WTC11 (cell line): ENCODE measurements at regions not wholly inside any gene's neighbourhood (a gene's known extent, or its start where the extent isn't known, plus 50 kb on each side); places are given as distances from the start of the nearest gene placed in this dataset.

Experiments
- CTCF ChIP-seq: fragments of 200-600 bp; IDR thresholded peaks from 2 replicates; pipeline ENCODE4 v1.8.0; 2022; ENCODE audit warnings: antibody characterized with exemption
- ERG ChIP-seq: fragments of 250-450 bp; sonication (Bioruptor Pico); IDR thresholded peaks from 2 replicates; pipeline ENCODE4 v1.8.0; 2021; ENCODE audit warnings: mild to moderate bottlenecking
- NR2C2 ChIP-seq: sonication (generic); formaldehyde crosslinking; IDR thresholded peaks from 2 replicates; pipeline ENCODE4 v1.8.0; 2022; ENCODE audit warnings: mild to moderate bottlenecking, missing genetic modification reagents
- TF ChIP-seq, protein P1 (sequence below): sonication (generic); formaldehyde crosslinking; IDR thresholded peaks from 2 replicates; pipeline ENCODE4 v1.8.0; 2023; ENCODE audit warnings: missing genetic modification reagents

DNA sequence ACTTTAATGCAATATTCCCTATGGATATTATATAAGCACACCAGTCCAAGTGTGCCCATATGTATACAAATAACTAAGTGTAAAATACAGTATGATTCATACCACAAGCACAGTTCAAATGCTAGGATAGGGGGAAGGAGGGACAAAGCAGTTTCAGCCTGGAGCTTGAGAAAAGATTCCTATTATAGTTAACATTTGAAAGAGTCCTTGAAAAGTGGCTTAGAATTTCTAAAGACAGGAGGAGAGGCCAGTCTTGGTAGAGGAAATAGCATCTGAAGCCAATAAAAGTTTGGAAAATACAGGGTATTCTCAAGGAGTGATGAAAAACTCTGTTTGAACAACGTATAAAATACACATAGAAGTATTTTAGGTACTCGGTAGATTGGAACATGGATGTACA is 173.4 kb upstream of the CWC22 start:
- TF ChIP-seq NR2C2 (CRISPR knock-in tag) (no peak), ERG (CRISPR knock-in tag) (no peak), CTCF (no peak)
- TF ChIP-seq, protein P1, sequence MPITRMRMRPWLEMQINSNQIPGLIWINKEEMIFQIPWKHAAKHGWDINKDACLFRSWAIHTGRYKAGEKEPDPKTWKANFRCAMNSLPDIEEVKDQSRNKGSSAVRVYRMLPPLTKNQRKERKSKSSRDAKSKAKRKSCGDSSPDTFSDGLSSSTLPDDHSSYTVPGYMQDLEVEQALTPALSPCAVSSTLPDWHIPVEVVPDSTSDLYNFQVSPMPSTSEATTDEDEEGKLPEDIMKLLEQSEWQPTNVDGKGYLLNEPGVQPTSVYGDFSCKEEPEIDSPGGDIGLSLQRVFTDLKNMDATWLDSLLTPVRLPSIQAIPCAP (CRISPR knock-in tag): no peak
